C4-2B (cell line): ENCODE measurements at regions not wholly inside any gene's neighbourhood (a gene's known extent, or its start where the extent isn't known, plus 50 kb on each side); places are given as distances from the start of the nearest gene placed in this dataset.

Source experiments
- ZFX ChIP-seq: fragments of 450-650 bp; IDR thresholded peaks from 2 replicates; pipeline ENCODE4 v1.6.1; 2017
- TF ChIP-seq, protein P1 (sequence below): fragments of 450-650 bp; conservative IDR thresholded peaks from 2 replicates; pipeline ENCODE4 v1.5.1; 2017; ENCODE audit warnings: mild to moderate bottlenecking

DNA sequence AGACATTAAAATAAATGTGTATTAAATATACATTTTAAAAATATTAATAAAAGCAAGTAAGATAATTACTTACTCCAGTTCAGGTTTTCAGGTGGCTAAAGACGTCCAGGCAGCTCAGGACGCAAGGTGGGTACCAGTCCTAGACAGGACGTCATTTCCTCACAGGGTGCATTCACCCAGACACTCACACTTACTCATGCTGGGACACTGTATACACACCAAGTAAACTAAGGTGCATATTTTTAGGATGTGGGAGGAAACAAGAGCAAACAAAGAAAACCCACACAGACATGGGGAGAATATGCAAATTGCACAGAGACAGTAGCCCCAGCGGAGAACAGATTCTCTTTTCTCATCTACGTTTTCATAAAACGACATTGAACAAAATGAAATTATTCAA lies 457.9 kb downstream of the BRINP3 start:
- TF ChIP-seq, protein P1, sequence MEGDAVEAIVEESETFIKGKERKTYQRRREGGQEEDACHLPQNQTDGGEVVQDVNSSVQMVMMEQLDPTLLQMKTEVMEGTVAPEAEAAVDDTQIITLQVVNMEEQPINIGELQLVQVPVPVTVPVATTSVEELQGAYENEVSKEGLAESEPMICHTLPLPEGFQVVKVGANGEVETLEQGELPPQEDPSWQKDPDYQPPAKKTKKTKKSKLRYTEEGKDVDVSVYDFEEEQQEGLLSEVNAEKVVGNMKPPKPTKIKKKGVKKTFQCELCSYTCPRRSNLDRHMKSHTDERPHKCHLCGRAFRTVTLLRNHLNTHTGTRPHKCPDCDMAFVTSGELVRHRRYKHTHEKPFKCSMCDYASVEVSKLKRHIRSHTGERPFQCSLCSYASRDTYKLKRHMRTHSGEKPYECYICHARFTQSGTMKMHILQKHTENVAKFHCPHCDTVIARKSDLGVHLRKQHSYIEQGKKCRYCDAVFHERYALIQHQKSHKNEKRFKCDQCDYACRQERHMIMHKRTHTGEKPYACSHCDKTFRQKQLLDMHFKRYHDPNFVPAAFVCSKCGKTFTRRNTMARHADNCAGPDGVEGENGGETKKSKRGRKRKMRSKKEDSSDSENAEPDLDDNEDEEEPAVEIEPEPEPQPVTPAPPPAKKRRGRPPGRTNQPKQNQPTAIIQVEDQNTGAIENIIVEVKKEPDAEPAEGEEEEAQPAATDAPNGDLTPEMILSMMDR = no peak
- TF ChIP-seq ZFX = no peak
